PC-9 (cell line): ENCODE measurements at regions not wholly inside any gene's neighbourhood (a gene's known extent, or its start where the extent isn't known, plus 50 kb on each side); places are given as distances from the start of the nearest gene placed in this dataset.
A peak's percentile ranks its signal among the peaks of the same experiment; 100 is the strongest.

Source experiments
- BruUV-seq: library from RNA; stranded (reverse); fragments of 400-500 nt; replicated peaks from 2 replicates; lab custom pipeline; 2021; lab: Mats Ljungman, UMichigan
- CTCF ChIA-PET: fragments of 300-600 bp; sonication (Branson Sonifier 250); formaldehyde crosslinking; loops from one replicate; lab custom pipeline; 2022; ENCODE audit warnings: antibody characterized with exemption; lab: Charles Lee
- POLR2A ChIA-PET: fragments of 300-600 bp; sonication (Branson Sonifier 250); formaldehyde crosslinking; loops from one replicate; lab custom pipeline; 2022; ENCODE audit warnings: antibody characterized with exemption; ENCODE audit not compliant: unreplicated experiment; lab: Charles Lee
- DNase-seq, 2 experiments: peaks; one replicate each; pipeline versions ENCODE4 v3.0.0 to v3.0.0-alpha.2; 2015 to 2022; ENCODE audit warnings: mixed read lengths in 1 of 2
- H2AFZ ChIP-seq: fragments of 200-600 bp; sonication (generic); 2 replicates; pipeline ENCODE4 v1.8.1; 2017; ENCODE audit warnings: antibody characterized with exemption
- H3F3A ChIP-seq: fragments of 200-600 bp; sonication (generic); 2 replicates; pipeline ENCODE4 v1.8.1; 2017; ENCODE audit warnings: antibody characterized with exemption, mild to moderate bottlenecking, low read depth; ENCODE audit not compliant: insufficient read depth
- H3K27ac ChIP-seq: fragments of 200-600 bp; sonication (generic); 2 replicates; pipeline ENCODE4 v1.6.1; 2016; ENCODE audit warnings: mixed run types
- H3K27me3 ChIP-seq: fragments of 200-600 bp; sonication (generic); 2 replicates; pipeline ENCODE4 v1.6.1; 2016; ENCODE audit warnings: low read depth, mixed run types; ENCODE audit not compliant: insufficient read depth
- H3K36me3 ChIP-seq: fragments of 200-600 bp; sonication (generic); 2 replicates; pipeline ENCODE4 v1.6.1; 2016; ENCODE audit warnings: low read depth, mixed run types
- H3K4me1 ChIP-seq: fragments of 200-600 bp; sonication (generic); replicated peaks from 2 replicates; pipeline ENCODE4 v1.6.1; 2016; ENCODE audit warnings: mixed run types; ENCODE audit not compliant: insufficient read depth
- H3K4me2 ChIP-seq: fragments of 200-600 bp; sonication (generic); 2 replicates; pipeline ENCODE4 v1.6.1; 2017; ENCODE audit warnings: mixed run types
- H3K4me3 ChIP-seq: fragments of 200-600 bp; sonication (generic); 2 replicates; pipeline ENCODE4 v1.6.1; 2016; ENCODE audit warnings: mixed run types
- H3K79me2 ChIP-seq: fragments of 200-600 bp; sonication (generic); 2 replicates; pipeline ENCODE4 v1.6.1; 2017; ENCODE audit warnings: low read depth, mixed run types
- H3K9me2 ChIP-seq: fragments of 200-600 bp; sonication (generic); 2 replicates; pipeline ENCODE4 v1.8.1; 2017; ENCODE audit warnings: mild to moderate bottlenecking; ENCODE audit not compliant: insufficient read depth
- H3K9me3 ChIP-seq: fragments of 200-600 bp; sonication (generic); 2 replicates; pipeline ENCODE4 v1.8.1; 2016; ENCODE audit warnings: low read depth; ENCODE audit not compliant: insufficient read depth
- H4K20me1 ChIP-seq: fragments of 200-600 bp; sonication (generic); 2 replicates; pipeline ENCODE4 v1.8.1; 2017; ENCODE audit not compliant: insufficient read depth
- EZH2 ChIP-seq: fragments of 200-600 bp; sonication (generic); IDR thresholded peaks from 2 replicates; pipeline ENCODE4 v1.8.0; 2017; ENCODE audit warnings: antibody characterized with exemption, low read depth
- intact Hi-C: fragments of 100-400 bp; cut with micrococcal nuclease; formaldehyde crosslinking; loops from one replicate; pipeline ENCODE4 v1.10.0; 2022; ENCODE audit not compliant: unreplicated experiment
- TF ChIP-seq, protein P1 (sequence below): fragments of 200-600 bp; sonication (generic); conservative IDR thresholded peaks from 2 replicates; pipeline ENCODE4 v1.6.1; 2017; ENCODE audit warnings: mixed run types, antibody characterized with exemption, mild to moderate bottlenecking, moderate library complexity

DNA sequence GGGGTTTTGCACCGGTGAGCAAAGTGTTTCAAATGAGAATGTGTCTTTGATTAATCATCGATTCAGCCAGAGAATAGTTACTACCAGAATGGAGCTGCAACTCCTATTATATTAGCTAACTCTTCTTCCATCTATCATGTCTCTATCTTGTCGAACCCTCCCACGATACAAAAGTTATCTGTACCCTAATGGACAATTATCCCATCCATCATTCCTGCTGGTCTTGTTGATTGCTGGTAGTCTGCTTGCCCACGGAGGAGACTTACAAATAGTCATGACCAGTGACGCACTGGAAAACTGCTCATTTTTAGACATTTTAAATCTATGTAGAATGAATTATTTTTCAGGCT lies 67.5 kb downstream of the RTL9 start:
- Histone ChIP-seq H3K9me2 (no peaks in the 10 kb centered on the region), H2AFZ (no peak overlapping the region), H3K4me2 (no peak overlapping the region), H3K27ac (no peak overlapping the region), H3K79me2 (no peaks in the 10 kb centered on the region), H3K4me3 (no peak overlapping the region), H3K27me3 (no peaks in the 10 kb centered on the region), H3K4me1 (no peaks in the 10 kb centered on the region), H4K20me1 (no peaks in the 10 kb centered on the region), H3K36me3 (no peaks in the 10 kb centered on the region), H3F3A (no peaks in the 10 kb centered on the region; the same call in 1 of the 2 replicates), H3K9me3 (no peaks in the 10 kb centered on the region)
- CTCF ChIA-PET = no interaction called here
- DNase-seq = no peak
- BruUV-seq = no TSS peak
- POLR2A ChIA-PET = interaction anchor here (0.6 kb wide), 1 partner anchor 205 kb away, joined by 4 read pairs; no protein-coding TSS in a partner anchor
- intact Hi-C loops = no loop called here
- TF ChIP-seq EZH2 = no peak
- TF ChIP-seq, protein P1, sequence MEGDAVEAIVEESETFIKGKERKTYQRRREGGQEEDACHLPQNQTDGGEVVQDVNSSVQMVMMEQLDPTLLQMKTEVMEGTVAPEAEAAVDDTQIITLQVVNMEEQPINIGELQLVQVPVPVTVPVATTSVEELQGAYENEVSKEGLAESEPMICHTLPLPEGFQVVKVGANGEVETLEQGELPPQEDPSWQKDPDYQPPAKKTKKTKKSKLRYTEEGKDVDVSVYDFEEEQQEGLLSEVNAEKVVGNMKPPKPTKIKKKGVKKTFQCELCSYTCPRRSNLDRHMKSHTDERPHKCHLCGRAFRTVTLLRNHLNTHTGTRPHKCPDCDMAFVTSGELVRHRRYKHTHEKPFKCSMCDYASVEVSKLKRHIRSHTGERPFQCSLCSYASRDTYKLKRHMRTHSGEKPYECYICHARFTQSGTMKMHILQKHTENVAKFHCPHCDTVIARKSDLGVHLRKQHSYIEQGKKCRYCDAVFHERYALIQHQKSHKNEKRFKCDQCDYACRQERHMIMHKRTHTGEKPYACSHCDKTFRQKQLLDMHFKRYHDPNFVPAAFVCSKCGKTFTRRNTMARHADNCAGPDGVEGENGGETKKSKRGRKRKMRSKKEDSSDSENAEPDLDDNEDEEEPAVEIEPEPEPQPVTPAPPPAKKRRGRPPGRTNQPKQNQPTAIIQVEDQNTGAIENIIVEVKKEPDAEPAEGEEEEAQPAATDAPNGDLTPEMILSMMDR = no peak

DNA sequence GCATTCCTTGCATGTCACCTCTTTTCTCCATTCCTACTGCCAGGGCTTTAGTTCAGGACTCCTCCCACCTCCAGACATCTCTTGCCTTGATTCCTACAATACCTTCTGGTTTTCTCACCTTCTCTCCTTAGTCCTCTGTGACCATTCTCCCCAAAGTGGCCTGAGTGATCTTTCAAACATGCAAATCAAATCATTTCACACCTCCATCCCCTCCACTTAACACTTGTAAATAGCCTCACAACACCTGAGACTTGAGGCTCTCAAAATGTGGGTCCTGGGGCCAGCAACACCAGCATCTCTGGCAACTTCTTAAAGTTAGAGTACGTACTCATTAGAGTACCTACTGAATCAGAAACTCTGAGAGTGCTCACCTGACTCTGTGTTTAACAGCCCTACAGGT lies 68.4 kb downstream of the RTL9 start:
- TF ChIP-seq EZH2 = no peak
- TF ChIP-seq, protein P1 = no peak
- Histone ChIP-seq H3K4me1 (no peaks in the 10 kb centered on the region), H3K4me2 (no peak overlapping the region), H3K27me3 (peaks cover 5% of the 10 kb centered on the region; the same call in 1 of the 2 replicates), H3K36me3 (no peaks in the 10 kb centered on the region), H3K9me2 (no peaks in the 10 kb centered on the region), H3K9me3 (no peaks in the 10 kb centered on the region), H3K4me3 (no peak overlapping the region), H3K79me2 (no peaks in the 10 kb centered on the region), H3F3A (no peaks in the 10 kb centered on the region; the same call in 1 of the 2 replicates), H3K27ac (no peak overlapping the region), H4K20me1 (no peaks in the 10 kb centered on the region), H2AFZ (no peak overlapping the region)
- intact Hi-C loops = no loop called here
- BruUV-seq = no TSS peak
- DNase-seq = no peak
- CTCF ChIA-PET = no interaction called here
- POLR2A ChIA-PET = no interaction called here

DNA sequence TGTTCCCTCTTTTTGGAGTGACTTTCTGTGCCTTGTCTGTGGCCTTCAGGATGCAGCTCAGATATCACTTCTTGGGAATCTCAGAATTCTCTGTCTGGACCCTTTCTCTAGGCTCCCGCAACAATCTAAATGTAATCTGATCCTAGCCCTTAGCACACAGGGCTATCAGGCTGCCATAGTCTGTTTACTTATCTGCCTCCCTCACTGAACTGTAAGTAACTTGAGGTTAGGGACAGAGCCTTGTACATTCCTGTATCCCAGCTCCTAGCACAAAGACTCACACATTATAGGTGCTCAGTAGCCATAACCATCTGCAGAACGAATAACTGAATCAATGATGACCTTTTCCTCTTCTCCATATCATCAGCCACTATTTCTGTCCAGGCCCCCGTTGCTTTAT lies 69.5 kb downstream of the RTL9 start:
- H3K4me2 ChIP-seq = no peak overlapping the region
- no peaks in the 10 kb centered on the region for H3K4me1 ChIP-seq
- H3K79me2 ChIP-seq = no peaks in the 10 kb centered on the region
- intact Hi-C loops = no loop called here
- no peaks in the 10 kb centered on the region for H3K9me2 ChIP-seq
- no peaks in the 10 kb centered on the region; the same call in 1 of the 2 replicates for H3F3A ChIP-seq
- CTCF ChIA-PET = no interaction called here
- peak in 1 of 2 experiments; percentile 66 for DNase-seq
- POLR2A ChIA-PET = no interaction called here
- no peaks in the 10 kb centered on the region for H3K9me3 ChIP-seq
- H2AFZ ChIP-seq = no peak overlapping the region
- peaks cover 10% of the 10 kb centered on the region; the same call in 1 of the 2 replicates for H3K27me3 ChIP-seq
- no peaks in the 10 kb centered on the region for H3K36me3 ChIP-seq
- TF ChIP-seq, protein P1 = no peak
- no peak for TF ChIP-seq EZH2
- H3K4me3 ChIP-seq = no peak overlapping the region
- no peaks in the 10 kb centered on the region for H4K20me1 ChIP-seq
- no TSS peak for BruUV-seq
- H3K27ac ChIP-seq = no peak overlapping the region
